H1 (cell line): ENCODE measurements at regions not wholly inside any gene's neighbourhood (a gene's known extent, or its start where the extent isn't known, plus 50 kb on each side); places are given as distances from the start of the nearest gene placed in this dataset.

ENCODE experiments used
- CTCF ChIA-PET: fragments of 300-600 bp; sonication (Branson Sonifier 250); formaldehyde crosslinking; loops from one replicate; lab custom pipeline; 2021; ENCODE audit not compliant: partially characterized antibody; lab: Charles Lee
- POLR2A ChIA-PET: fragments of 300-600 bp; sonication (Branson Sonifier 250); formaldehyde crosslinking; loops from one replicate; lab custom pipeline; 2021; ENCODE audit warnings: inconsistent platforms; ENCODE audit not compliant: partially characterized antibody; lab: Charles Lee
- DNase-seq, 2 experiments: peaks; one replicate each; pipeline versions ENCODE4 v3.0.0 to v3.0.0-alpha.2; 2010 to 2022; ENCODE audit warnings: low spot score in 2 of 2, low read depth in 1 of 2, mixed read lengths in 1 of 2
- FAIRE-seq: peaks from 2 replicates; lab custom pipeline; 2011; peaks lifted over from hg19 to GRCh38; lab: Jason Lieb, UNC
- H2AFZ ChIP-seq: 2 replicates; pipeline ENCODE4 v1.8.1; 2012; ENCODE audit warnings: low read length, inconsistent platforms
- H2AK5ac ChIP-seq: 2 replicates; pipeline ENCODE4 v1.6.1; 2013; ENCODE audit warnings: low read depth, low read length
- H2BK120ac ChIP-seq: replicated peaks from 2 replicates; pipeline ENCODE3; 2013; ENCODE audit warnings: low read depth, low read length, inconsistent platforms
- H2BK12ac ChIP-seq: 2 replicates; pipeline ENCODE4 v1.6.1; 2013; ENCODE audit warnings: low read depth, low read length
- H2BK15ac ChIP-seq: 2 replicates; pipeline ENCODE4 v1.6.1; 2013; ENCODE audit warnings: low read length
- H2BK20ac ChIP-seq: 2 replicates; pipeline ENCODE4 v1.6.1; 2013; ENCODE audit warnings: low read length
- H2BK5ac ChIP-seq: 2 replicates; pipeline ENCODE4 v1.6.1; 2013; ENCODE audit warnings: low read depth, low read length
- H3K14ac ChIP-seq: 2 replicates; pipeline ENCODE4 v1.6.1; 2013; ENCODE audit warnings: inconsistent platforms; ENCODE audit not compliant: insufficient read length
- H3K18ac ChIP-seq: 2 replicates; pipeline ENCODE4 v1.6.1; 2013; ENCODE audit warnings: low read length; ENCODE audit errors: extremely low read depth
- H3K23ac ChIP-seq: 2 replicates; pipeline ENCODE4 v1.6.1; 2013; ENCODE audit warnings: inconsistent platforms; ENCODE audit not compliant: insufficient read length
- H3K23me2 ChIP-seq: 2 replicates; pipeline ENCODE4 v1.6.1; 2013; ENCODE audit warnings: low read depth, low read length
- H3K27ac ChIP-seq: 2 replicates; pipeline ENCODE4 v1.6.1; 2011; ENCODE audit warnings: low read depth, low read length, inconsistent platforms
- H3K27me3 ChIP-seq, 4 experiments: replicated peaks in 1 of 4; 1 replicate in 1 of 4; 2 replicates in 3 of 4; pipeline versions ENCODE4 v1.6.1 to v1.8.1; 2011 to 2013; ENCODE audit warnings: low read length in 3 of 4, mild to moderate bottlenecking in 3 of 4, inconsistent platforms in 2 of 4, mixed read lengths in 2 of 4, moderate library complexity in 1 of 4; ENCODE audit not compliant: control insufficient read depth in 3 of 4, insufficient read depth in 3 of 4; ENCODE audit errors: extremely low read depth in 1 of 4
- H3K36me3 ChIP-seq, 4 experiments: 2 replicates each; pipeline versions ENCODE4 v1.6.1 to v1.8.1; 2011 to 2013; ENCODE audit warnings: mild to moderate bottlenecking in 4 of 4, low read length in 3 of 4, moderate library complexity in 2 of 4, control low read depth in 1 of 4, inconsistent platforms in 1 of 4; ENCODE audit not compliant: insufficient read depth in 4 of 4, control insufficient read depth in 2 of 4
- H3K4ac ChIP-seq: replicated peaks from 2 replicates; pipeline ENCODE3; 2013; ENCODE audit warnings: low read length, low read depth, mixed read lengths, inconsistent platforms; ENCODE audit not compliant: insufficient read length
- H3K4me1 ChIP-seq, 4 experiments: replicated peaks in 1 of 4; 1 replicate in 1 of 4; 2 replicates in 3 of 4; pipeline versions ENCODE4 v1.6.1 to v1.8.1; 2011 to 2013; ENCODE audit warnings: low read length in 3 of 4, inconsistent platforms in 2 of 4, mixed read lengths in 1 of 4; ENCODE audit not compliant: insufficient read depth in 4 of 4, control insufficient read depth in 3 of 4
- H3K4me2 ChIP-seq, 2 experiments: 2 replicates each; pipeline versions ENCODE4 v1.6.1 to v1.8.1; 2011 to 2013; ENCODE audit warnings: low read depth in 2 of 2, low read length in 2 of 2, control low read depth in 1 of 2, inconsistent platforms in 1 of 2, mild to moderate bottlenecking in 1 of 2; ENCODE audit not compliant: insufficient read depth in 1 of 2
- H3K4me3 ChIP-seq, 4 experiments: fragments of 200-600, 300-600 bp in 1 of 4; sonication (generic), shearing (Covaris generic), sonication (Bioruptor Twin) in 1 of 4; 2 replicates each; pipeline versions ENCODE4 v1.5.1 to v1.8.1; 2011 to 2016; ENCODE audit warnings: low read length in 4 of 4, low read depth in 3 of 4, control low read depth in 2 of 4, inconsistent platforms in 2 of 4, mild to moderate bottlenecking in 2 of 4, mixed read lengths in 1 of 4, moderate library complexity in 1 of 4; ENCODE audit not compliant: insufficient read depth in 2 of 4; ENCODE audit errors: extremely low read depth in 1 of 4
- H3K56ac ChIP-seq: replicated peaks from 2 replicates; pipeline ENCODE3; 2013; ENCODE audit warnings: low read depth, mild to moderate bottlenecking, mixed read lengths, low read length, inconsistent platforms; ENCODE audit not compliant: insufficient read length
- H3K79me1 ChIP-seq: 2 replicates; pipeline ENCODE4 v1.6.1; 2013; ENCODE audit warnings: low read depth, low read length, control low read depth
- H3K79me2 ChIP-seq, 2 experiments: 2 replicates each; pipeline versions ENCODE4 v1.6.1 to v1.8.1; 2012 to 2013; ENCODE audit warnings: low read length in 2 of 2, mild to moderate bottlenecking in 2 of 2, inconsistent platforms in 1 of 2; ENCODE audit not compliant: insufficient read depth in 2 of 2, control insufficient read depth in 1 of 2
- H3K9ac ChIP-seq, 4 experiments: replicated peaks in 1 of 4; 1 replicate in 1 of 4; 2 replicates in 3 of 4; pipeline versions ENCODE4 v1.6.1 to v1.8.1; 2011 to 2013; ENCODE audit warnings: low read depth in 3 of 4, low read length in 3 of 4, control low read depth in 2 of 4, mild to moderate bottlenecking in 2 of 4, moderate library complexity in 2 of 4, inconsistent platforms in 1 of 4; ENCODE audit errors: extremely low read depth in 1 of 4
- H3K9me3 ChIP-seq, 2 experiments: 2 replicates each; pipeline versions ENCODE4 v1.6.1 to v1.8.1; 2012 to 2013; ENCODE audit warnings: mild to moderate bottlenecking in 2 of 2, moderate library complexity in 2 of 2, control low read depth in 1 of 2, inconsistent platforms in 1 of 2, low read depth in 1 of 2, low read length in 1 of 2, mixed read lengths in 1 of 2; ENCODE audit not compliant: insufficient read depth in 2 of 2
- H4K20me1 ChIP-seq, 2 experiments: replicated peaks in 1 of 2; 2 replicates each; pipeline versions ENCODE3 to v1.8.1; 2011 to 2013; ENCODE audit warnings: inconsistent platforms in 2 of 2, low read length in 2 of 2, mild to moderate bottlenecking in 1 of 2; ENCODE audit not compliant: insufficient read depth in 2 of 2, control insufficient read depth in 1 of 2
- H4K5ac ChIP-seq: 2 replicates; pipeline ENCODE4 v1.6.1; 2013; ENCODE audit warnings: low read length, low read depth, mixed read lengths, inconsistent platforms; ENCODE audit not compliant: insufficient read length
- H4K8ac ChIP-seq: 2 replicates; pipeline ENCODE4 v1.8.0; 2013; ENCODE audit warnings: mild to moderate bottlenecking, moderate library complexity, low read length, inconsistent platforms; ENCODE audit not compliant: insufficient read depth; ENCODE audit errors: extremely low read depth
- H4K91ac ChIP-seq: replicated peaks from 2 replicates; pipeline ENCODE3; 2013; ENCODE audit warnings: low read length, mixed read lengths, inconsistent platforms; ENCODE audit not compliant: insufficient read length
- CBX8 ChIP-seq: fragments of 300-800, 300-1000 bp; sonication (generic); IDR thresholded peaks from 2 replicates; pipeline ENCODE4 v1.7.1; 2016; ENCODE audit warnings: low read depth, low read length, borderline replicate concordance
- EP300 ChIP-seq, 2 experiments: IDR thresholded peaks; 1 replicate in 1 of 2; 2 replicates in 1 of 2; pipeline ENCODE4 v1.6.1; 2011 to 2012; ENCODE audit warnings: low read depth in 2 of 2, low read length in 2 of 2, mild to moderate bottlenecking in 2 of 2, borderline replicate concordance in 1 of 2, inconsistent platforms in 1 of 2, moderate library complexity in 1 of 2
- GABPA ChIP-seq: IDR thresholded peaks from 2 replicates; pipeline ENCODE4 v1.6.1; 2011; ENCODE audit warnings: mild to moderate bottlenecking, low read length, moderate library complexity, borderline replicate concordance; ENCODE audit not compliant: insufficient read depth
- KDM1A ChIP-seq: fragments of 200-600, 300-600 bp; sonication (generic); IDR thresholded peaks from 2 replicates; pipeline ENCODE4 v1.7.1; 2016; ENCODE audit warnings: mild to moderate bottlenecking, low read length, borderline replicate concordance
- KDM4A ChIP-seq: IDR thresholded peaks from one replicate; pipeline ENCODE4 v1.7.1; 2012; ENCODE audit warnings: low read depth, mild to moderate bottlenecking, moderate library complexity, low read length, inconsistent platforms; ENCODE audit not compliant: severe bottlenecking
- POLR2A ChIP-seq, 2 experiments: IDR thresholded peaks; 1 replicate in 1 of 2; 2 replicates in 1 of 2; pipeline ENCODE4 v1.6.1; 2011; ENCODE audit warnings: low read depth in 2 of 2, low read length in 2 of 2, mild to moderate bottlenecking in 2 of 2; ENCODE audit errors: control extremely low read depth in 1 of 2
- RXRA ChIP-seq: IDR thresholded peaks from 2 replicates; pipeline ENCODE4 v1.6.1; 2011; ENCODE audit warnings: low read depth, mild to moderate bottlenecking, low read length, moderate library complexity; ENCODE audit not compliant: insufficient read depth
- SIRT6 ChIP-seq: IDR thresholded peaks from one replicate; pipeline ENCODE4 v1.7.1; 2012; ENCODE audit warnings: low read length, inconsistent platforms
- SIX5 ChIP-seq: IDR thresholded peaks from 2 replicates; pipeline ENCODE4 v1.6.1; 2011; ENCODE audit warnings: mild to moderate bottlenecking, low read depth, low read length
- TAF1 ChIP-seq: IDR thresholded peaks from 2 replicates; pipeline ENCODE4 v1.6.1; 2011; ENCODE audit warnings: mild to moderate bottlenecking, low read depth, low read length
- TAF7 ChIP-seq: optimal IDR thresholded peaks from 2 replicates; pipeline ENCODE3; 2011; ENCODE audit warnings: low read depth, mild to moderate bottlenecking, inconsistent platforms, low read length, moderate library complexity, borderline replicate concordance
- ZNF274 ChIP-seq: IDR thresholded peaks from 2 replicates; pipeline ENCODE4 v1.7.0; 2012; ENCODE audit warnings: low read length, borderline replicate concordance; ENCODE audit errors: extremely low read depth
- WGBS, 2 experiments: shearing (Covaris generic) in 1 of 2; methylation state at CpG; one replicate each; pipeline versions ENCODE4 v1.1.6 to v1.1.7; 2013 to 2015; ENCODE audit warnings: low lambda C conversion rate in 2 of 2, mixed read lengths in 2 of 2, inconsistent platforms in 1 of 2, low coverage in 1 of 2, missing lambda C conversion rate in 1 of 2; ENCODE audit not compliant: insufficient replicate concordance in 2 of 2, insufficient coverage in 1 of 2, insufficient read length in 1 of 2; ENCODE audit errors: extremely low coverage in 1 of 2, missing lambda C conversion rate in 1 of 2; 5-methylcytosine and 5-hydroxymethylcytosine counted together
- TF ChIP-seq, protein P1 (sequence below): IDR thresholded peaks from 2 replicates; pipeline ENCODE4 v1.6.1; 2011; ENCODE audit warnings: low read depth, mild to moderate bottlenecking, low read length; ENCODE audit not compliant: insufficient read depth
- TF ChIP-seq, protein P2 (sequence below): IDR thresholded peaks from 2 replicates; pipeline ENCODE4 v1.6.1; 2012; ENCODE audit warnings: inconsistent platforms

DNA sequence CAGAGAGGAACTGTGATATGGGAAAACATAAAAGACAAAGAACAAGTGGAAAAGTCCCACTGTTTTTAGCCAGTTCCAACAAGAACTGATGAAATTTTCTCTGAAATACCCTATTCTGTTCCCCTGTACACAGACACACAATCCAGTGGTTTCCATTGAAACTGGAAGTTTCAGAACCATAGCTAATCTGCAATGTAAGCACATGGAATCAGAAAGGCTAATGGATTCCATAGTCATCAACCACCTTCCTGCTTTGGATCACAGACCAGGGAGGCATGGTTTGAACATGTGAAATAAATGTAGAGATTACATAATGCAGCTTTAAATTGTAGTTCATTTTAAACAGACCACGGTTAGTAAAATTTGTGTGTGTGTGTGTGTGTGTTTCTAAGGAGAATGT, 242.1 kb downstream of the GJA1 start:
- DNase-seq (no peak), FAIRE-seq (no peak)
- no peak overlapping the region for H3K9ac ChIP-seq
- no peak overlapping the region for H2BK12ac ChIP-seq
- H2BK20ac ChIP-seq, result no peak overlapping the region
- no peak overlapping the region for H3K18ac ChIP-seq
- H3K27me3 ChIP-seq, result no peaks in the 10 kb centered on the region
- no peak overlapping the region for H4K91ac ChIP-seq
- peak overlapping the region; percentile 52; the same call in 1 of the 2 replicates for H2AFZ ChIP-seq
- no peak overlapping the region; the same call in 1 of the 2 replicates for H2BK5ac ChIP-seq
- no peak overlapping the region for H2BK15ac ChIP-seq
- H3K9me3 ChIP-seq, result peaks cover 0 to under 1% of the 10 kb centered on the region in 2 experiments; a peak in 1 of 4 replicates
- ChIA-PET POLR2A (no interaction called here), CTCF (interaction anchor here (0.7 to 2.1 kb wide), 4 partner anchors 8 to 248 kb away, joined by 3 to 5 read pairs (median 3); no protein-coding TSS in a partner anchor)
- H3K79me1 ChIP-seq, result no peaks in the 10 kb centered on the region
- no peak overlapping the region for H2AK5ac ChIP-seq
- H3K4me2 ChIP-seq, result no peak overlapping the region
- no peak overlapping the region for H4K5ac ChIP-seq
- no peak overlapping the region for H3K4me3 ChIP-seq
- H4K8ac ChIP-seq, result no peak overlapping the region
- H3K56ac ChIP-seq, result no peak overlapping the region
- H3K23ac ChIP-seq, result no peak overlapping the region
- no peak overlapping the region for H3K14ac ChIP-seq
- no peaks in the 10 kb centered on the region for H3K79me2 ChIP-seq
- no peaks in the 10 kb centered on the region for H3K4me1 ChIP-seq
- WGBS, 2 experiments, result 95% methylated on average over 1 of the region's 1 CpG; no CpG with 5 or more reads in 1 of the 2 experiments
- no peak overlapping the region for H3K4ac ChIP-seq
- no peaks in the 10 kb centered on the region for H3K36me3 ChIP-seq
- no peak overlapping the region for H2BK120ac ChIP-seq
- no peaks in the 10 kb centered on the region for H4K20me1 ChIP-seq
- no peak overlapping the region for H3K27ac ChIP-seq
- H3K23me2 ChIP-seq, result no peaks in the 10 kb centered on the region
- TF ChIP-seq, protein P1, sequence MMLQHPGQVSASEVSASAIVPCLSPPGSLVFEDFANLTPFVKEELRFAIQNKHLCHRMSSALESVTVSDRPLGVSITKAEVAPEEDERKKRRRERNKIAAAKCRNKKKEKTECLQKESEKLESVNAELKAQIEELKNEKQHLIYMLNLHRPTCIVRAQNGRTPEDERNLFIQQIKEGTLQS, result no peak
- TF ChIP-seq RXRA (no peak), SIRT6 (no peak), EP300 (IDR thresholded peaks at IDR 0.05; ENCODE audit: borderline replicate concordance in 1 of 2, low read depth in 2 of 2, low read length in 2 of 2) (no peak), POLR2A (IDR thresholded peaks at IDR 0.05; ENCODE audit: control extremely low read depth in 1 of 2, low read depth in 2 of 2, low read length in 2 of 2) (no peak), CBX8 (no peak), ZNF274 (no peak), TAF7 (no peak), GABPA (no peak), TAF1 (no peak), SIX5 (no peak), KDM1A (no peak), KDM4A (no peak)
- TF ChIP-seq, protein P2, sequence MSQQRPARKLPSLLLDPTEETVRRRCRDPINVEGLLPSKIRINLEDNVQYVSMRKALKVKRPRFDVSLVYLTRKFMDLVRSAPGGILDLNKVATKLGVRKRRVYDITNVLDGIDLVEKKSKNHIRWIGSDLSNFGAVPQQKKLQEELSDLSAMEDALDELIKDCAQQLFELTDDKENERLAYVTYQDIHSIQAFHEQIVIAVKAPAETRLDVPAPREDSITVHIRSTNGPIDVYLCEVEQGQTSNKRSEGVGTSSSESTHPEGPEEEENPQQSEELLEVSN, result no peak
